Neural cell (in vitro differentiated cells): ENCODE measurements at regions not wholly inside any gene's neighbourhood (a gene's known extent, or its start where the extent isn't known, plus 50 kb on each side); places are given as distances from the start of the nearest gene placed in this dataset.
"Not testable (repeated sequence)": the region's sequence is repeated elsewhere in the genome, so short reads cannot be mapped to it uniquely, and the experiment has no call there.

Experiments
- H2AFZ ChIP-seq: fragments of 200-600, 300-800 bp; sonication (generic), shearing (Covaris generic); 2 replicates; pipeline ENCODE4 v1.6.0; 2014; ENCODE audit warnings: low read depth, mild to moderate bottlenecking, antibody characterized with exemption, low read length, moderate library complexity
- H3F3A ChIP-seq: fragments of 200-600 bp; shearing (Covaris generic); 2 replicates; pipeline ENCODE4 v1.6.1; 2016; ENCODE audit warnings: mild to moderate bottlenecking, moderate library complexity, mixed read lengths, antibody characterized with exemption, low read length; ENCODE audit not compliant: insufficient read depth, poor library complexity, severe bottlenecking
- H3K27ac ChIP-seq: fragments of 200-600, 300-800 bp; sonication (generic), shearing (Covaris generic); 2 replicates; pipeline ENCODE4 v1.5.1; 2014; ENCODE audit warnings: mild to moderate bottlenecking, low read length, moderate library complexity
- H3K27me3 ChIP-seq: fragments of 300-800, 200-600 bp; sonication (generic), shearing (Covaris generic); 2 replicates; pipeline ENCODE4 v1.6.0; 2014; ENCODE audit warnings: mild to moderate bottlenecking, low read depth, low read length, moderate library complexity; ENCODE audit not compliant: insufficient read depth
- H3K36me3 ChIP-seq: fragments of 300-800, 200-600 bp; sonication (generic), shearing (Covaris generic); 2 replicates; pipeline ENCODE4 v1.5.1; 2014; ENCODE audit warnings: mild to moderate bottlenecking, antibody characterized with exemption, low read length, moderate library complexity; ENCODE audit not compliant: insufficient read depth
- H3K4me2 ChIP-seq: fragments of 300-800, 200-600 bp; sonication (generic), shearing (Covaris generic); 2 replicates; pipeline ENCODE4 v1.6.0; 2014; ENCODE audit warnings: mild to moderate bottlenecking, low read length
- H3K4me3 ChIP-seq: fragments of 300-800, 200-600 bp; sonication (generic), shearing (Covaris generic); 2 replicates; pipeline ENCODE4 v1.5.1; 2014; ENCODE audit warnings: mild to moderate bottlenecking, low read length, moderate library complexity
- H3K79me2 ChIP-seq: fragments of 200-600 bp; shearing (Covaris generic); replicated peaks from 2 replicates; pipeline ENCODE4 v1.6.0; 2014; ENCODE audit warnings: mild to moderate bottlenecking, low read length, moderate library complexity; ENCODE audit not compliant: insufficient read depth
- H3K9ac ChIP-seq: fragments of 300-800, 200-600 bp; sonication (generic), shearing (Covaris generic); 2 replicates; pipeline ENCODE4 v1.6.1; 2016; ENCODE audit warnings: mild to moderate bottlenecking, low read length, mixed read lengths
- H3K9me2 ChIP-seq: fragments of 200-600 bp; shearing (Covaris generic); 2 replicates; pipeline ENCODE4 v1.6.1; 2016; ENCODE audit warnings: mild to moderate bottlenecking, low read length, mixed read lengths; ENCODE audit not compliant: insufficient read depth
- H3K9me3 ChIP-seq: fragments of 200-600, 300-800 bp; sonication (generic), shearing (Covaris generic); 2 replicates; pipeline ENCODE4 v1.6.1; 2016; ENCODE audit warnings: mild to moderate bottlenecking, mixed run types, low read length, moderate library complexity, mixed read lengths
- H4K20me1 ChIP-seq: fragments of 200-600 bp; shearing (Covaris generic); 2 replicates; pipeline ENCODE4 v1.6.1; 2016; ENCODE audit warnings: mild to moderate bottlenecking, mixed run types; ENCODE audit not compliant: insufficient read depth
- EP300 ChIP-seq: fragments of 450-650 bp; conservative IDR thresholded peaks from 2 replicates; pipeline ENCODE4 v1.6.1; 2014; ENCODE audit warnings: antibody characterized with exemption, mild to moderate bottlenecking, moderate library complexity; ENCODE audit not compliant: poor library complexity, severe bottlenecking
- EZH2 ChIP-seq: fragments of 200-600, 300-800 bp; shearing (Covaris generic), sonication (generic); IDR thresholded peaks from 2 replicates; pipeline ENCODE4 v1.6.1; 2014; ENCODE audit warnings: antibody characterized with exemption, low read length, borderline replicate concordance, mild to moderate bottlenecking; ENCODE audit not compliant: insufficient read depth, poor library complexity, severe bottlenecking
- MXI1 ChIP-seq: fragments of 450-650 bp; conservative IDR thresholded peaks from 2 replicates; pipeline ENCODE4 v1.6.1; 2014; ENCODE audit warnings: antibody characterized with exemption, mild to moderate bottlenecking; ENCODE audit not compliant: poor library complexity, severe bottlenecking
- POLR2AphosphoS5 ChIP-seq: IDR thresholded peaks from 2 replicates; pipeline ENCODE4 v1.6.1; 2012
- RAD21 ChIP-seq: fragments of 450-650 bp; conservative IDR thresholded peaks from 2 replicates; pipeline ENCODE4 v1.6.1; 2014; ENCODE audit warnings: antibody characterized with exemption, mild to moderate bottlenecking, moderate library complexity
- SMC3 ChIP-seq: fragments of 450-650 bp; conservative IDR thresholded peaks from 2 replicates; pipeline ENCODE4 v1.6.1; 2014; ENCODE audit warnings: antibody characterized with exemption, mild to moderate bottlenecking, moderate library complexity; ENCODE audit not compliant: poor library complexity
- TAF1 ChIP-seq: IDR thresholded peaks from 2 replicates; pipeline ENCODE4 v1.6.1; 2012; ENCODE audit warnings: low read depth
- TF ChIP-seq, protein P1 (sequence below): fragments of 450-650 bp; IDR thresholded peaks from 2 replicates; pipeline ENCODE4 v1.5.1; 2014; ENCODE audit warnings: antibody characterized with exemption, mild to moderate bottlenecking, moderate library complexity; ENCODE audit not compliant: poor library complexity, severe bottlenecking
- TF ChIP-seq, protein P2 (sequence below): IDR thresholded peaks from 2 replicates; pipeline ENCODE4 v1.6.1; 2012; ENCODE audit warnings: borderline replicate concordance

DNA sequence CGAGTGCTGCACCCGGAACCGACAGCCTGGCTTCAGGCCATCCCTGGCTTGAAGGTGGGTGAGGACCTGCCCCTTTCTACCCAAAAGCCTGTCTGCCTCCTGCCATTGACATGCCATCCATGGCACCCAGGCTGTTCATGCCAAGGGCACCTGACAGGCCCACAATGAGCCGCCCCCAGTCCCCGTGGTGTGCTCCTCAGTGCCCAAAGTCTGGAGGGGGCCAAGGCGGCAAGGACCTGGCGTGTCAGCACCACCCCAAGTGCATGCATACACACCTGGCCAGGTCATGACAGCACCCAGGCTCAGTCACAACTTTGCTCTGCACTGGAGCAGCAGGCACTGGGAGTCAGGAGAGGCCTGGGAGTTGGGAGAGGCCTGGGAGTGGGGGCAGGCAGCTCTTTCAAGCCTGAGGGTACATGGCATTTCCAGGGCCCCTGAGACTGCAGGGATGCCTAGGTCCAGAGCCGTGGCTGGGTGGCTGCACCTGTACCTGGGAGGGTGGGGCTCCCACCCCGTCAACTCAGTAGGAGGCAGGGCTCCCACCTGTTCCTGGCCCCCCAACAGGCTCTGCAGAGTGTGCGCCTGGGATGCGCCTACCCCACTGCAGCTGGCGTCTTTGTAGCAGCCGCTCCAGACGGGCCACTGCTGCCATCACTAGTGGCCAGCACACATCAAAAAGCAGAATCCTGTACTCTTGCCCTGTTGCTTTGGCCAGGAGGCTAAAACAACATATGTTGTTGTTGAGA is 71.7 kb downstream of the ZNF467 start:
- Histone ChIP-seq H3K79me2 (no peaks in the 10 kb centered on the region), H2AFZ (no peak overlapping the region), H3K9me3 (no peaks in the 10 kb centered on the region), H4K20me1 (no peaks in the 10 kb centered on the region), H3K27ac (no peak overlapping the region), H3K4me3 (no peak overlapping the region), H3K9me2 (no peaks in the 10 kb centered on the region), H3F3A (no peaks in the 10 kb centered on the region), H3K9ac (no peak overlapping the region), H3K27me3 (no peaks in the 10 kb centered on the region), H3K36me3 (no peaks in the 10 kb centered on the region), H3K4me2 (no peak overlapping the region)
- no peak for TF ChIP-seq TAF1
- no peak for TF ChIP-seq MXI1
- TF ChIP-seq RAD21, result no peak
- no peak for TF ChIP-seq POLR2AphosphoS5
- no peak for TF ChIP-seq SMC3
- TF ChIP-seq EP300, result no peak
- TF ChIP-seq, protein P1, sequence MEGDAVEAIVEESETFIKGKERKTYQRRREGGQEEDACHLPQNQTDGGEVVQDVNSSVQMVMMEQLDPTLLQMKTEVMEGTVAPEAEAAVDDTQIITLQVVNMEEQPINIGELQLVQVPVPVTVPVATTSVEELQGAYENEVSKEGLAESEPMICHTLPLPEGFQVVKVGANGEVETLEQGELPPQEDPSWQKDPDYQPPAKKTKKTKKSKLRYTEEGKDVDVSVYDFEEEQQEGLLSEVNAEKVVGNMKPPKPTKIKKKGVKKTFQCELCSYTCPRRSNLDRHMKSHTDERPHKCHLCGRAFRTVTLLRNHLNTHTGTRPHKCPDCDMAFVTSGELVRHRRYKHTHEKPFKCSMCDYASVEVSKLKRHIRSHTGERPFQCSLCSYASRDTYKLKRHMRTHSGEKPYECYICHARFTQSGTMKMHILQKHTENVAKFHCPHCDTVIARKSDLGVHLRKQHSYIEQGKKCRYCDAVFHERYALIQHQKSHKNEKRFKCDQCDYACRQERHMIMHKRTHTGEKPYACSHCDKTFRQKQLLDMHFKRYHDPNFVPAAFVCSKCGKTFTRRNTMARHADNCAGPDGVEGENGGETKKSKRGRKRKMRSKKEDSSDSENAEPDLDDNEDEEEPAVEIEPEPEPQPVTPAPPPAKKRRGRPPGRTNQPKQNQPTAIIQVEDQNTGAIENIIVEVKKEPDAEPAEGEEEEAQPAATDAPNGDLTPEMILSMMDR, result no peak

DNA sequence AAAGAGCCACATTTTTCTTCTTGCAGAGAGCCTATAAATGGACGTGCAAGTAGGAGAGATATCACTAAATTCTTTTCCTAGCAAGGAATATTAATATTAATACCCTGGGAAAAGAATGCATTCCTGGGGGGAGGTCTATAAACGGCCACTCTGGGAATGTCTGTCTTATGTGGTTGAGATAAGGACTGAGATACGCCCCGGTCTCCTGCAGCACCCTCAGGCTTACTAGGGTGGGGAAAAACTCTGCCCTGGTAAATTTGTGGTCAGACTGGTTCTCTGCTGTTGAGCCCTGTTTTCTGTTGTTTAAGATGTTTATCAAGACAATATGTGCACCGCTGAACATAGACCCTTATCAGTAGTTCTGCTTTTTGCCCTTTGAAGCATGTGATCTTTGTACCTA is 75.6 kb downstream of the ZNF467 start:
- H3K79me2 ChIP-seq, H3K27me3 ChIP-seq, H2AFZ ChIP-seq, H3K9ac ChIP-seq, H3K9me3 ChIP-seq, H3K4me3 ChIP-seq, H3K4me2 ChIP-seq, H3K9me2 ChIP-seq, H3K36me3 ChIP-seq, H3F3A ChIP-seq, H4K20me1 ChIP-seq, H3K27ac ChIP-seq: not testable (repeated sequence)

DNA sequence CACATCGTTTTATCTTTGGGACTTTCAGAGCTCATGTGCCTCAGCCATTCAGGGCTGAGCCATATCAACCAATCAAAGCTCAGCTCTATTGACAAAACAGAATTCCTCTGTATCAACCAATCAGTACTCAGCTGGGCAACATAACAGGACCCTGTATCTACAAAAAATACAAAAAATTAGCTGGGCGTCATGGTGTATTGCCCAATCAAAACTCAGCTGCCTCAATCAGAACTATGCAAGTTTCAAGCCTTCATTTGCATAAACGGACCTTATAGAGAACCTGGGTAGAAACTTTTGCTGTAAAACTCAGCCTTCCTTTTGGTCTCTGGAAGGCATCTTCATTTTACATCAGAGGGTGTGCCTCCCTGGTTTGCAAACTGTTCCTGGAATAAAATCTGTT is 77.1 kb downstream of the ZNF467 start:
- H3K9ac ChIP-seq, result no peak overlapping the region
- H4K20me1 ChIP-seq, result no peaks in the 10 kb centered on the region
- H3K9me2 ChIP-seq, result no peaks in the 10 kb centered on the region
- H3K27me3 ChIP-seq, result peaks cover 10% of the 10 kb centered on the region
- H3K36me3 ChIP-seq, result no peaks in the 10 kb centered on the region
- no peak overlapping the region for H2AFZ ChIP-seq
- no peaks in the 10 kb centered on the region for H3F3A ChIP-seq
- no peak overlapping the region for H3K27ac ChIP-seq
- H3K4me3 ChIP-seq, result no peak overlapping the region
- H3K79me2 ChIP-seq, result no peaks in the 10 kb centered on the region
- TF ChIP-seq MXI1 (no peak), EZH2 (no peak), RAD21 (no peak), POLR2AphosphoS5 (no peak), EP300 (no peak), TAF1 (no peak), SMC3 (no peak)
- TF ChIP-seq, protein P2, sequence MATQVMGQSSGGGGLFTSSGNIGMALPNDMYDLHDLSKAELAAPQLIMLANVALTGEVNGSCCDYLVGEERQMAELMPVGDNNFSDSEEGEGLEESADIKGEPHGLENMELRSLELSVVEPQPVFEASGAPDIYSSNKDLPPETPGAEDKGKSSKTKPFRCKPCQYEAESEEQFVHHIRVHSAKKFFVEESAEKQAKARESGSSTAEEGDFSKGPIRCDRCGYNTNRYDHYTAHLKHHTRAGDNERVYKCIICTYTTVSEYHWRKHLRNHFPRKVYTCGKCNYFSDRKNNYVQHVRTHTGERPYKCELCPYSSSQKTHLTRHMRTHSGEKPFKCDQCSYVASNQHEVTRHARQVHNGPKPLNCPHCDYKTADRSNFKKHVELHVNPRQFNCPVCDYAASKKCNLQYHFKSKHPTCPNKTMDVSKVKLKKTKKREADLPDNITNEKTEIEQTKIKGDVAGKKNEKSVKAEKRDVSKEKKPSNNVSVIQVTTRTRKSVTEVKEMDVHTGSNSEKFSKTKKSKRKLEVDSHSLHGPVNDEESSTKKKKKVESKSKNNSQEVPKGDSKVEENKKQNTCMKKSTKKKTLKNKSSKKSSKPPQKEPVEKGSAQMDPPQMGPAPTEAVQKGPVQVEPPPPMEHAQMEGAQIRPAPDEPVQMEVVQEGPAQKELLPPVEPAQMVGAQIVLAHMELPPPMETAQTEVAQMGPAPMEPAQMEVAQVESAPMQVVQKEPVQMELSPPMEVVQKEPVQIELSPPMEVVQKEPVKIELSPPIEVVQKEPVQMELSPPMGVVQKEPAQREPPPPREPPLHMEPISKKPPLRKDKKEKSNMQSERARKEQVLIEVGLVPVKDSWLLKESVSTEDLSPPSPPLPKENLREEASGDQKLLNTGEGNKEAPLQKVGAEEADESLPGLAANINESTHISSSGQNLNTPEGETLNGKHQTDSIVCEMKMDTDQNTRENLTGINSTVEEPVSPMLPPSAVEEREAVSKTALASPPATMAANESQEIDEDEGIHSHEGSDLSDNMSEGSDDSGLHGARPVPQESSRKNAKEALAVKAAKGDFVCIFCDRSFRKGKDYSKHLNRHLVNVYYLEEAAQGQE, result no peak
- TF ChIP-seq, protein P1, result no peak
- no peaks in the 10 kb centered on the region for H3K9me3 ChIP-seq
- H3K4me2 ChIP-seq, result no peak overlapping the region
